LNCaP clone FGC (cell line): ENCODE measurements at regions not wholly inside any gene's neighbourhood (a gene's known extent, or its start where the extent isn't known, plus 50 kb on each side); places are given as distances from the start of the nearest gene placed in this dataset.
"Not testable (repeated sequence)": the region's sequence is repeated elsewhere in the genome, so short reads cannot be mapped to it uniquely, and the experiment has no call there.

Source experiments
- DNase-seq: peaks from one replicate; pipeline ENCODE4 v3.0.0-alpha.2; 2011; ENCODE audit warnings: low read depth
- H3K4me3 ChIP-seq: 2 replicates; pipeline ENCODE4 v1.5.1; 2011; ENCODE audit warnings: mild to moderate bottlenecking, low read depth, low read length, control low read depth
- CTCF ChIP-seq: IDR thresholded peaks from 2 replicates; pipeline ENCODE4 v1.5.1; 2012; ENCODE audit warnings: mild to moderate bottlenecking; ENCODE audit not compliant: control insufficient read depth, insufficient read depth; ENCODE audit errors: extremely low read depth

- DNase-seq: no peak
- TF ChIP-seq CTCF: no peak
- H3K4me3 ChIP-seq: no peak overlapping the region
Measured at GRCh38 chr4:8719421-8719820, 126.9 kb downstream of the CPZ start.

GRCh38 chr4:8717470-8717869 is 124.9 kb downstream of the CPZ start:
- not testable (repeated sequence) for DNase-seq, H3K4me3 ChIP-seq

- TF ChIP-seq CTCF: no peak
- DNase-seq: no peak
Measured at GRCh38 chr4:8710946-8711345, 118.4 kb downstream of the CPZ start.

GRCh38 chr4:8710416-8710815 is 117.9 kb downstream of the CPZ start:
- no peak for TF ChIP-seq CTCF
- no peak for DNase-seq
- no peak overlapping the region for H3K4me3 ChIP-seq

More at GRCh38 chr4:8710946-8711345, 118.4 kb downstream of the CPZ start:
- no peak overlapping the region for H3K4me3 ChIP-seq

GRCh38 chr4:8709729-8710360 is 117.3 kb downstream of the CPZ start:
- no peak for DNase-seq
- no peak overlapping the region for H3K4me3 ChIP-seq
- TF ChIP-seq CTCF: no peak

GRCh38 chr4:8709050-8709728 is 116.6 kb downstream of the CPZ start:
- TF ChIP-seq CTCF: no peak
- no peak for DNase-seq
- H3K4me3 ChIP-seq: no peak overlapping the region

GRCh38 chr4:8708401-8709021 is 115.9 kb downstream of the CPZ start:
- DNase-seq: no peak
- H3K4me3 ChIP-seq: no peak overlapping the region
- TF ChIP-seq CTCF: no peak
